Left cardiac atrium (tissue), 4 donors: ENCODE measurements at regions not wholly inside any gene's neighbourhood (a gene's known extent, or its start where the extent isn't known, plus 50 kb on each side); places are given as distances from the start of the nearest gene placed in this dataset.

Source experiments
- ATAC-seq, 2 donors: fragments of 200-7000 bp; cut with Tn5 transposase; one replicate each; pipeline ENCODE4 v1.9.1; 2020; ENCODE audit warnings: mild to moderate bottlenecking in 2 of 2, moderate library complexity in 2 of 2
- DNase-seq: peaks from one replicate; pipeline ENCODE4 v3.0.0-alpha.2; 2020
- intact Hi-C, 2 donors: fragments of 100-400 bp; cut with DNase I; formaldehyde crosslinking; loops; one replicate each; pipeline versions ENCODE4 v1.14.1 to v1.15.1; 2022 to 2023
- donor health status: DM: no; HTN: yes; CAD: no.
- donor health status: DM: no; HTN: yes; CAD: no; lungs with severe emphysema.
- donor health status: DM: yes; HTN: yes; CAD: no.
- donor health status: Dilated cardiomyopathy.

- ATAC-seq (peak in 1 of 2 donors; percentile 19), DNase-seq (no peak)
- intact Hi-C loops: no loop called here
These were observed 1423.8 kb downstream of the TBC1D22A start for GRCh38 chr22:48186146-48186790.

GRCh38 chr22:48185071-48186055 lies 1422.9 kb downstream of the TBC1D22A start:
- DNase-seq (no peak), ATAC-seq (peak in 1 of 2 donors; percentile 23)
- intact Hi-C loops: no loop called here

DNA sequence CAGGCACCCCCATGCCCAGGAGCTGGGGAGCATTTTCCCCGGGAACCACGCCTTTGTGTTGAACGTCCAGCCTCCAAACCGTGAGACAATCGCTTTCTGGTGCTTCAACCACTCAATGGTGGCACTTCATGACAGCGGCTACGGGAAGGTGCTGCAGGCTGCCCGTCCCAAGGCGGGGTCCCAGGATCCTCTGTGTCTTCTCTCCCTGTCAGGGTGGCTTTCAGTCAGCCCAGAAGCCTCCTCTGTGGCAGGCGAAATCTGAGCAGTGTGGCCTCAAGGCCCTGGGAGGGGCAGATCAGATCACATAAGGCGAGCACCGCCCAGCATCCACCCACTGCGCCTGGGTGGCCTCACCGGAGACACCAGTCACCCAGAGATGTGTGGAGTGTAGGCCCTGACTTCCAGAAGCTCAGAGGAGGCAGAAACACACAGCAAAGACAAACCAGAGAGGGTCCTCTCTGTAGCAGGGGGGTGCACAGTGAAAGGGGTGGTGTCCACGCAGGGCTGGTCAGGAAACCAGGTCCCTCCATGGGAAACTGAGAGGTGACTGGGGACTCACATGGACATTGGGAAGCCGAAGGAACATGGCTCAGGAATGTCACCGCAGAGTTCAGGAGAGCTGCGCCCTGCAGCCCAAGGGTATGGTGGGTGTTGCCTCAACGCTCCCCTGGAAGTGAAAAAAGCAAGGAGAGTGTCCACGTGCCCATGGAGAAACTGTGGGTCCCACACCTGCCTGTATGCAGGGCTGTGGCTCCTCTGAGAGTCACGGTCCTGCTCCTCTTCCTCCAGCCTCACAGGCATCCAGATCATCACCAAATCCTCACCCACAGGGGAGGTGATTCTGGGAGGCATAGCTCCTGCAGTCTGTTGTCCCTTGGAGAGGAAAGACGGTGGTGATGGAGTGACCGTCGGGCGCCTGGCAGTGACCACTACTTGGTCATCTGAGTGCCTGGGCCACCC lies 1420.7 kb downstream of the TBC1D22A start:
- intact Hi-C loops: no loop called here
- DNase-seq: no peak

DNA sequence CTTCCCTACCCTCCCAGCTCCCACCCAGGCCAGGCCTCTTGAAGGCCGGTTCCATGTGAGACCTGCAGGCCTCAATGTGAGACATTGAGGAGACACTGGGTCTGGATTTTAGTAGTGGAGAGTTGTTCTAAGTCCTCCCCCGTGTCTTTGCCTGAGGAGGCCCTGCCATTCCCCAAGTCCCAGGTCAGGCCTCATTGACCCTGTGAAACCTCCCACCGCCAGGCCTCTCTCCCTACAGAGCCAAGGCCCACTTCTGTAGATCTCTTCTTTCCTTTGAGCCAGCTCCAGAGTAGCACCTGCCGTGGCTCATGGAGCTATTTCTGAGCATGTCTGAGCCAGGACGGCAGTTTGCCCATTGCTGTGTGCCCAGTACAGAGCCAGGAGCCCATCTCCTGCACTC lies 1419.6 kb downstream of the TBC1D22A start:
- DNase-seq: no peak
- no peak for ATAC-seq
- intact Hi-C loops: no loop called here

More for the DNA sequence above, 1420.7 kb downstream of the TBC1D22A start:
- no peak for ATAC-seq

- intact Hi-C loops: no loop called here
- DNase-seq (no peak), ATAC-seq (no peak)
These were observed 1419.0 kb downstream of the TBC1D22A start for GRCh38 chr22:48181263-48181955.

DNA sequence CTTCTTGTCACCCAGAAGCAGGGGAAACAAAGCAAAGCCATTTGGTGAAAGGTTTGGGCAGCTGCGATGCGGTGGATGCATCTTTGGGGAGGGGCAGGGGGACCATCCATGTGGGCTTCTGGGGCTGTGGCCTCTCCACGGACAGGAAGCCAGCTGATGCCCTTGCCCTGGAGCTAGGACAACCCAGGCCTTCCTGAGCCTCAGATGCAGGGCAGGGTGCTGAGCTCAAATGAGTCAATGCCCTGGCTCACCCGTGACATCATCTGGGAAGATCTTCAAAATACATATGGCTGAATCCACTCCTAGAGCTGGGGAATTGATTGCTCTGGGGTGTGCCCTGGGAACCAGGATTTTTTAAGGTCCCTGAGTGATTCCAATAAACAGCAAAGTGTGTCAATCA lies 1418.2 kb downstream of the TBC1D22A start:
- intact Hi-C loops: no loop called here
- ATAC-seq: no peak
- DNase-seq: no peak

DNA sequence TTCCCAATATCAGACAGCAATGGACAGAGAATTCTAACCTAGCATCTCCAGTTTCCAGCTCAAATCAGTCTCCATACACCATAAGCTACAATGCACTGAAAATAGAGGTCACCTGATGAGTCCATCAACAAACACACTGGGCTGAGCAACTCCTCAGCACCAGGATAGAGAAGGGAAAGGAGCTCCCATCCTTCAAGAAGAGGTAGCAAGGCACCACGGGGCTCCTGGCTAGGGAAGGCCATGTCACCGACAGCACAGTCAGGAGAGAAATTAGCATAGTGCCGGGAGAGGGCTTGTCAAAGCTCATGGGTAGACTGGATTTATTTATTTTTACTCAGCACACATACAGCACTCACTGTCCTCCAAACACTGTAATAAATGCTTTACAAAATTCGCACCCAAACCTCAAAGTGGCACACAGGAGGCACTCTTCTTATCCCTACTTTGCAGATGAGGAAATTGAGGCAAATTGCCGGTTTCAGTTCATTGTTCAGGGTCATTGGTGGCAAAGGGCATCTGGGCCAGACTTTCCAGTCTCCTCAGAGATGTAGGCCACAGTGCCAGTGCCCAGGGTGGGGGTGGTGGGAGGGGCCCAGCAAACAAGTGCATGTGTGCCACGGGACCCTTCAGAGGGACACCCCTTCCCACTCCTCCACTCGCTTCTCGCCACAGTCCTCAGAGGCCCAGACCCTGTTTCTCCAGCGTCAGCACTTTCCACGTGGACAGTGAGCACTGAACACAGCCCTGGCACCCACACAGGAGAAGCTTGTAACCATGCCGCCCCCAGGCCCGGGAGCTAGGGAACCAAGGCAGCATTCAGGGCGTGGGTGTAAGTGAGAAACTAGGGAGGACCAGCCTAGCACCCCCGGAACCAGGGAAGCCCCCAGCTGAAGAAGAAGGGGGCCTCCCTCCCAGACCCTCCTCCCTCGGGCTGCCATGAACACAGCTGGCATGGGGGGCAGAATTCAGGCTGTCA lies 1417.4 kb downstream of the TBC1D22A start:
- no peak for ATAC-seq
- intact Hi-C loops: no loop called here
- DNase-seq: no peak

DNA sequence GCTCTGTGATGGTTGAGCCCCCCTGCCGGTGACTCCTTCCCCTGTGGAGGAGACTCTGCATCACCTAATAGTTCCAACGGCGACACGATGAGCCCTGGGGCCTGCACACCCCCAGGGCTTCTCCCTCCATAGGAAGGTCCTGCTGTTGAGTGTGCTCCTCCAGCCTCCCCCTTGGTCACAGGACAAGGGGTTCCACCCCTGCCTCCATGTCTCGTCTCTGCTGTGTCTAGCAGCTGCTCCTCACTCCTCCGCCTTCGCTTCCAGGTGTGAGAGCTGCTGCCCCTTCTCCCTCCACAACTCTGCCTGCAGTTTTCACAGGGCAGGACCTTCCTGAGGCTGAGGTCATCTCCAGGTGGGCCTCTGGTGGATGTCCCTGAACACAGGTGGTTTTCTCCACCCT lies 1416.1 kb downstream of the TBC1D22A start:
- ATAC-seq: no peak
- no peak for DNase-seq
- intact Hi-C loops: no loop called here

GRCh38 chr22:48177631-48178030 lies 1415.2 kb downstream of the TBC1D22A start:
- intact Hi-C loops: no loop called here
- DNase-seq (no peak), ATAC-seq (no peak)

- intact Hi-C loops: no loop called here
- DNase-seq (no peak), ATAC-seq (no peak)
These were observed 1413.3 kb downstream of the TBC1D22A start for GRCh38 chr22:48175721-48176120.

GRCh38 chr22:48173773-48174160 lies 1411.3 kb downstream of the TBC1D22A start:
- intact Hi-C loops: no loop called here
- DNase-seq: no peak
- no peak for ATAC-seq

DNA sequence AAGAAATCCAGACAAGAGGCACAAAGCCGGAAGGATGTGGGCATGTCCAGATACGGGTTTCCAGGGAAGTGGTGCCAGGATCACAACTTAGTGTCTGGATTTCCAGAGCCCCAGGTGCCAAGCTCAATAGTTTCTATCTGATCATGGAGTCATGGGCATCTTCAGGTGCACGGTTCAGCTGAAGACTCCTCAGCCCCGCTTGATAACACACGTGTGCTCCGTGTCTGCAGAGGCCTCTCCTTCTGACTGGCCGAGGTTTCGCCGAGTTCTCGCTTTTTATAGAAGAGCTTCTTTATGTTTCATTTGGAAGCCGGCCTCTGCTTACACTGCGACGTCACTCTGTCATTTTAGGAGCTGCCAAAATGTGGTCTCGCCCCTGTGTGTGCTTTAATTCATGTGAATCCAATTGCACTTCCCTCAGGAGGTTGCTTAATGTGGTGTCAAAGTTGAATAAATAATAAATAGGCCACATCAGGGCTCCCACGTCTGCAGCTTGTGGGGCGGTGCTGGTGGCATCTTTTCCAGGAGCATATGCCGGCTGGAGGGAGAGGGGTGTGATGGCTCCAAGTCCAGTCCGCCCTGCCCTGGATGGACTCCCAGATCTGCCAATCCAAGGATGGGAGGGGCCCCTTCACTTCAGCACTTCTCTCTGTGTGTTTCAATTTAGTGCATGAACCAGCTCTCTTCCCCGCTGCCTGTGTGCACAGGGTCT lies 1410.8 kb downstream of the TBC1D22A start:
- intact Hi-C loops: no loop called here
- ATAC-seq (no peak), DNase-seq (no peak)

DNA sequence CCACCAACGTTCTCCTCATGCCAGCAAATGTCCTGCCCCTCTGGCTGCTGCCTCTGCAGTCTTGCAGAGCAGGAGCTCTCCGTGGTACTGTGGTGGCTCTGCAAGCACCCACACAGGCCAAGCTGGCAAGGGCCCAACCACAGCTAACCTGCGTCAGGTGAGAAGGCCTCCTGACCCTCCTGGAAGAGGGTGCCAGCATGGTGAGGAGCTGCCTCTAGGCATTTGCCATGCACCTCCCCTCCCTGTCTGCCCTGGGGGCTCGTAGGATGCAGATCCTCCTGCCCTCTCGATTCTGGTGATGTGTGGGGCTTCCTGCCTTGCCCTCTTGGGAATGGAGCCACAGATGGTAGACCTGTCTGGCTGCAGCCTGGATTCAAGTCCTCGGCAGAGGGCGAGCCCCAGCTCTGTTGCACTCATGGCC lies 1408.8 kb downstream of the TBC1D22A start:
- no peak for ATAC-seq
- no peak for DNase-seq
- intact Hi-C loops: no loop called here

DNA sequence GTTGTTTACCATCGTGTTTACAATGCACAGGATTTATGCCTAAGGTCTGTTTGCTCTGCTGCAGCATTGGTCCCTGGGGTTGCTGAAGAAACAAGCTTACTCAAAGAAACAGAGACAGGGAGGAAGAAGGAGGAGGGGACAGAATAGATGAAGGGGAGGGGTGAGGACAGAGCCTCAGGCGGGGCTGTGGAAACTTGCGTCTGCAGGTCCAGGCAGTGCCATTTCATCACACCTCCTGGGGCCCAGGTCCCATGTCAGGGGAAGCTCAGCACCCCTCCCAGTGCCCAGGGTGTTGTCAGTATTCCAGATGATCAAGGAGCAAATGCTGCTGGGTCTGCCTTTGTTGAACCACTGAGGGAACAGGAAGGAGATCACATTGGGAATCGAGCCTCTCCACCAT lies 1406.8 kb downstream of the TBC1D22A start:
- ATAC-seq: no peak
- intact Hi-C loops: no loop called here

DNA sequence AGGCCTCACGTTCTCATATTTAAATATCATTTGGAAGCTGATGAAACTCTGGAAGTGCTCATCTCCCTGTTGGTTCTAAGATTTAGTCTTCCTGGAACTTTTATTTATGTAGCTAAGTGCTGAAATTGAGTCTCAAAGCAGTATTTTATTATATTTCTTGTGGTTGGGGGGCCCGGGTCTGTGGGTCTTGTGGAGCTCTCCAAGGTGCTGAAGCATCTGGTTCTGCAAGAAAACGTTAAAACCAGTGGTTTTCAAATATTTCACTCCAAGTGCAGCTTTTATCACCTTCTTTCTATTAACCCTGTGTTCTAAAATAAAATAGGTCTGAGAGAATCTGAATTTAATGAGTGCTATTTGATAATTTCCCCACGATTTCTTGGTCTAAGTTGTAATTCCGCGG lies 1404.8 kb downstream of the TBC1D22A start:
- DNase-seq (no peak), ATAC-seq (no peak)
- intact Hi-C loops: no loop called here

More for the DNA sequence above, 1406.8 kb downstream of the TBC1D22A start:
- no peak for DNase-seq

DNA sequence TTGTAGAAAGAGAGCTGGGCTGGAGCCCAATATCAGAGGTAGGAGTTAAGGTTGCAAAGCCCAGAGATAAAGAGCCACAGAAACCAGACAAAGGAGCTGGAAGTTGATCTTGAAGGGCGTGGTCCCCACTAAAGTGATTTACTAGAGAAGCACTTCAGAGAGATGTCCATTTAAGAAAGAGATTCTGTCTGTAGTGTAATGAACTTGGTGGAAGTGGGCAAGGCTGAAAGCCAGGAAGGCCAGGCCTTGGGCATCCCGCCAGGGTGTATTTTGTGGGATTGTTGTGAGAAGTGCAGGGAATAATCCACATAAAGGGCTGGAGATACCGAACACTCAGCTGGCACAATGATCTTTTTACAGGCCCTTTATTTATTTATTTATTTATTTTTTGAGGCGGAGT lies 1398.8 kb downstream of the TBC1D22A start:
- intact Hi-C loops: no loop called here
- ATAC-seq: no peak
- no peak for DNase-seq

DNA sequence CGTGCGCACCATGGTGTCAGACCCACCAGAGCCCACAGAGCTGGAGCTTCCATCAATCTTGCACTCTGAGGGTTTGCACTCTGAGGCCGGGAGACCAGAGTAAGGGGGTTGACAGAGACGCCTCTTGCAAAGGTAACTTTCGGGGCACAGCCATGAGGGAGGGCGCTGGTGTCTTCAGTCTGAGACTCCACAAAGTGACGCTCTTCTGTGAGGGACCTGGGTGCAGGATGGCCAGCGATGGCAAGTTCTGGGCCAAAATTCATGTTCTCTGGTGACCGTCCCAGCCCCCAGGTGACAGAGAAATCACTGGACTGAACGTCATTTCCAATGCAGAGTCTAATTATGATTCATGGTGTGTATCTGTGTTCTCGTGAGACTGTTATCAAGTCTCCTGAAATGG lies 1395.2 kb downstream of the TBC1D22A start:
- no peak for ATAC-seq
- no peak for DNase-seq
- intact Hi-C loops: no loop called here
